HG03060 (cell line): ENCODE measurements at regions not wholly inside any gene's neighbourhood (a gene's known extent, or its start where the extent isn't known, plus 50 kb on each side); places are given as distances from the start of the nearest gene placed in this dataset.
"Not testable (repeated sequence)": the region's sequence is repeated elsewhere in the genome, so short reads cannot be mapped to it uniquely, and the experiment has no call there.

ENCODE experiments used
- ATAC-seq: cut with Tn5 transposase; IDR thresholded peaks from one replicate; pipeline ENCODE4 v1.9.1; 2021; ENCODE audit warnings: low read depth, moderate number of reproducible peaks; ENCODE audit not compliant: unreplicated experiment

DNA sequence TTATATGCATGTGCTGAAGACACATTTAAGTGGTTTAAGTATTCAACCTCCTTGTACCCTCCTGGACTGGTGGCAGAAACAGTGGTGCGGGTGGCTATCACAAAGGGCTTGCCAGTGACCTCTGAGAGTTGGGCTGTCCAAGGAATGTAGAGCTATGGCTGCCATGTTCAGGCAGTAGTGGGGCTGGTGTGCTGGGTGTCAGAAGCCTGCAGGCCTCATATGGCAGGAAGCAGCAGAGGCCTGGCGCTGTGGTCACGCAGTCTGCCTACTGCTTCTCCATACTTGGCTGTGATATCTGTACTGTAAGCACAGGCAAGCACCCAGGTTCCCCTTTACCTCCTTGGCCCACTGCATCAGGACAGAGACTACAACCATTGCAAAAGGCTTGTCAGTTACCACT is 870.0 kb downstream of the LRRIQ3 start:
- ATAC-seq, result no peak

- ATAC-seq, result no peak
Measured at GRCh38 chr1:73327180-73327793, 870.7 kb downstream of the LRRIQ3 start.

DNA sequence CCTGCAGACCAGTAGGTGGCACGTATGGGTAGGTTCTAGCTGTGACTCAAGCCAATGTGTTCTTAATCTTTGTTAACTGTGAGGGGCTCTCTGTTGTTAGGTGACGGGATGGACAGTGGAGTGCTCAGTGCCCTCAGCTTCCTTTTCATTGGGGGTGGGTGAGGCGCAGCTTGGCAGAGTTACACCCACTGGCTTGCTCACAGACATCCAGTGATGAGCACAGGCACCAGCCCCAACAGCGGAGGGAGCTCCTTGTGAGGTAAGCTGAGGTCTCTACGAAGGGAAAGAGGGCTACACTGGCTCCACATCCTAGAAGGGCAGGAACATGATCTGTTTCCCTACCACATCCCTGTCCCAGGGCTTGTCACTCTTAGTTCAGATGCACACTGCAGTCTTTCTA is 871.3 kb downstream of the LRRIQ3 start:
- ATAC-seq, result no peak

DNA sequence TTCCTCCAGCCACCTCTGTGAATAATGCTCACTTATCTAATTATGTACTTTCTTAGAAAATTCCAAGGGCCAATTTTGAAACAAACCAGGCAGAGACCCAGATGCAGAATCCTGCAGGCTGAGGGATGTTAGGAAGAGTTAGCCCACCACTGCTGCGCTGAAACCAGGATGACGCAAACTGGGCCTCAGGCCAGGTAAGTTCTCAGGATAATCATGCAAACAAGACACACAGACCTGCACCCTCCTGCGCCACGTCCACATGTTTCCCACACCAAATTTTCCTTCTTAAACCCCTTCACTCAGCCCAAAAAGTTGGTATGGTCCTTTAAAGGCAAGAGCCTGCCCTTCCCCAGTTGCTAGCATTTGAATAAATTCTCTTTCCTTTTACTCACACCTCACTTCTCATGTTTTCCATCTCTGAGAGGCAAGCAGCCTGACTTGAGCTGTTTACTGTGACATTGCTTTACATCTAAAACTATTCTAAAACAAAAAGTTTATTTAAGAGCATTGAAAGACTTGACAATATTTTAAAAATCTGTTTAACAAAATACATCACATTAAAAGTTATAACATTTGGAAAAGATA is 887.1 kb downstream of the LRRIQ3 start:
- no peak for ATAC-seq

GRCh38 chr1:73306899-73307555 is 890.9 kb downstream of the LRRIQ3 start:
- no peak for ATAC-seq

DNA sequence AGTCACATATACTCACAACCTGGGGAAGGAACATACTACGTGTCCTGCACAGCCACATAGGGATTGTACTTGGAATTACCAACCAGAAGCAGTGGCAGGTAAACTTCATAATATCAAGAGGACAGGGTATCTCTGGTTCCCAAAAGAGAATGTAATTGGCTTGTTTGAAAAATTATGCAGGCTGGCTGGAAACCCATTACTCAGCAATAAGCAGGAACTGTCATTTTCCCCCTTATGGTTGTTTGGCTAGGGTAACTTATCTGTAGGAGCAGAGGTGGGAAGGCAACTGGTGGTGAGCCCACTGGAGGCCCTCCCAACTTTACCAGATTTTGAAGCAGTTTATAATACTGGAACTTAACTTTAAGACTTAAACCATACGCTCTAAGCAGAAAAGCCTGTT is 924.1 kb downstream of the LRRIQ3 start:
- no peak for ATAC-seq

- ATAC-seq, result not testable (repeated sequence)
Measured at GRCh38 chr1:73245196-73245595, 952.8 kb downstream of the LRRIQ3 start.

DNA sequence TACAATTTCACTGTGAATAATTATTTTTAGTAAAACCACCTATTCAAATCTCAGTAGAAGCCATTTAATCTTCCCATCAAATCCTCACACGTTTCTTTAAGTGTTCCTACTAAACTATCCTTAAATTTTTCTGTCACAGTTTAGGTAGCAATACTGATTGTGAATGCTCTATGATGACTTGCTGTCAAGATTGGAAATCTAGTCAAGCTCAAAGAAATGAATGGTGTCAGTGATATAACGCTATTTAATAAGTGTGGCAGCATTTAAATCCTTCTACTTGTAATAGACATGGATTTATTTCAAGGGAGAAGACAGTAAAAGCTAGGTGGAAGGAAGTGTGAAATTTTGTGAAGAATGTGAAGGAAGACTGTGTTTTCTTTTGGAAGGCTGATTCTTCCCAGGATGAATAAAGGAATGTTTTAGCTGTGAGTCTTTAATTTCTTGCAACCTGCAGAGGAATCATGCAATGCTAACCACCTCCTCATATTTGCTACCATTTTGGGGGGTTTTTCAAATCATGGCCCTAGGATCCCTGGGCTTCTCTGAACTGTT is 936.7 kb upstream of the NEGR1 start:
- no peak for ATAC-seq

DNA sequence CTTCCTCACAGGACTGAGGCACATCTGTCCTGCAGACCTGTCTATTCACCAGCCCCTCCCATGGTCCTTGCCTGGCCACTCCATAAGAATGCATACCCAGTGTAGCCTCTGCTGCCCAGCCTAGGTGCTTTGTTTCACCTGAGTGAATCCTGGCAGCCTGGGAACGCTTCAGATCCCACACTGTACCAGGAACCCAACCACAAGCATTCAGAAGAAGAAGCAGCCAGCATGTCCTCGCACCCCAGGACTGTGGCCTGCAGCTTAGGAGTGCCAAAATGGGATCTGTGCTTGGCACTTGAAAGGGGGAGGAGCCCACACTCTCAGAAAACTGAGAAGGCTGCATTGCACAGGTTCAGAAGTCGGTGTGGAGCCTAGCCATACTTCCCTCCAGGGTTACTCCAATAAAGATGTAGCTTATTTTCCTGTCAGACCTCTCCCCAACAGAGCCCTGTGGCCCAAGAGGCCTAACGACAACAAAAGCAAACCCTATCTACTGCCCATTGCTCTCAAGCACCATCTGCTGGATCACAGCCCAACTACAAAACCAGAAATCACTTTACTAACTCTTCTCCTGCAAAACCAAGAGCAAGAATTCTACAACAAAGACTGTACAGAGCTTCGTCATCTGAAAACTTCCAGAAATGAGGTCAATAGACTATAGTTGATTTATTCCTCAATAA is 923.1 kb upstream of the NEGR1 start:
- ATAC-seq, result no peak

DNA sequence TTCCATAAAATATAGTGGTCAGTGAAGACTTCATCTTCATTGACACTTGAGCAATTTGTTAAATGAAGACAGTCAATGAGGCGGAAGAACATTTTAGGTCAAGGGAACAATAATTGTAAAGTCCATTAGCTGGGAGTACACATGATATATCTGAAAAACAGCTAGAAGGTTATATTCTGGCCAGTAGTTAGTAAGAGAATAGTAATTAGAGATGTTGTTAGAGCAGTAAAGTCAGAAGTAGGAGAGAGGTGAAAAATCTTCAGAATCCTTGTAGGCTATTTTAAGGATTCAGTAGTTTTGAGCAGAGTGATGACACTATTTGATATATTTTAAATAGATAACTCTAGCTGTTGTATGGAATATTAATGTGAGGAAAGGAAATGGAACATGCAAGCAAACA is 915.6 kb upstream of the NEGR1 start:
- ATAC-seq, result no peak

GRCh38 chr1:73194965-73195364 is 912.6 kb upstream of the NEGR1 start:
- ATAC-seq, result no peak

- not testable (repeated sequence) for ATAC-seq
Measured at GRCh38 chr1:73183581-73183980, 901.2 kb upstream of the NEGR1 start.

DNA sequence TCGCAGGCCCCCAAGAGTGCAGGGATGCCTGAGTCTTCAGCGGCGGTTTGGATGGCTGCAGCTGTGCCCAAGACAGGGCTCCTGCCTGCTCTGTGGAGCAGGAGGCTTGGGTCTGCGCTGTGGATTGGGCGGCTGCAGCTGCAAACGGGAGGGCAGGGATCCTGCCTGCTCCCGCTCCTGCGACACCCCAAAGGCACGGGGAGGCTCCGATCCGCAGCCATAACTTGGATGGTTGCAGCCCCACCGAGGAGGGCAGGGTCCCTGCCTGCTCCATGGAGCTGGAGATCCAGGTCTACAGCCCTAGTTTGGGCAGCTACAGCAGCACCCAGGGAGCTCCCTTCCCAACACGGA is 898.8 kb upstream of the NEGR1 start:
- no peak for ATAC-seq

DNA sequence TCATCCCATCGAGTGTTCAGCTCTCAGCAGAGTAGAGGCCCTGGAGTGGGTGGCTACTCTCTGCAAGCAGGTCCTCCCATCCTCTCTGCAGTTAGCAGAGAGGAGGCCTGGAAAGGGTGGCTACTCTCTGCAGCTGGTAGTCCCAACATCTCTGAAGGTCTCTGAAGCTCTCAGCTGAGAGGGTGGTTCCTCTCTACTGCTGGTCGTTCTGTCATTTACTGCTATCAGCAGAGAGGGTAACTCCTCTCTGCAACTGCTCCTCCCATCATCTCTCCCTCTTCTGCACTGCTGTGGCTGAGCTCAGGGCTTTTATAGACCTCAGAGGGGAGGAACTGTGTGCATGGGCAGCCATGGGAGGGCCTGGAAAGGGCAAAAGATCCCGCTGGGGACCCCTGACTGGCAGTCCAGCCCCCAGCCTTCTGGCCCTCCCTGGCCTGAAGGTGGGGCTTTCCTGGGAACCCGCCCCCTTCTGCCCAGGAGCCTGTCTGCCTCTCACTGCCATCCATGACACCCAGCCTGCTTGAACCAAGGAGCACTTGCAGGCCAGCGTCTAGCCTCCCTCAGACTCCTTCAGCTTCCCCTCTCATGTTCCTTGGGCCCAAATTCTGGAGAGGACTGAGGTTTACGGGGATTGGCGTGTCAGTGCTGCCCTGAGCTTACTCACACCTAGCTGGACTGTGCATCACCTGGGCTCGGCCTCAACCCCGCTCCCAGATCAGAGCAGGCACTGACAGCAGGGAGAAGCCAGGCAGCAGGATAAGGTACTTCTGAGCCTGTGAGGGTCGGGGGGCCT is 898.3 kb upstream of the NEGR1 start:
- ATAC-seq, result no peak

GRCh38 chr1:73176902-73177301 is 894.6 kb upstream of the NEGR1 start:
- no peak for ATAC-seq

- ATAC-seq, result no peak
Measured at GRCh38 chr1:73167009-73167657, 884.8 kb upstream of the NEGR1 start.

- ATAC-seq, result no peak
Measured at GRCh38 chr1:73162564-73162963, 880.2 kb upstream of the NEGR1 start.

DNA sequence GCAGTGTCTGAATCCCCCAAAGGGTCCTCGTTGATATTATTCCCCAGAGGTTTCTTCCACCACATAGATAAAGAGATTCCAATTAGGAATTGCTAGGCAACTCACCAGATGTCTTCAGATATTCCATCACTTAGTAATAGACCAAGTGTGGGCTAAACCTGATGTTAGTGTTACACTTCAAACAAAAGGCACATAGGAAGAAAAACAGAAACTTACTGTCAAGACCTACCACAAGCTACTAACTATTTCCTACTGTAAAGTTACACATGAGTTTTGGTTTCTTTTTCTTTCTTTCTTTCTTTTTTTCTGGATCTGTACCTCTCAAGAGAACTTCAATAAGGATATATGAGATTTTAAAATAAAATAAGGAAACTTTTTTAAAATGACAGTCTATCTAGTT is 879.1 kb upstream of the NEGR1 start:
- no peak for ATAC-seq

- no peak for ATAC-seq
Measured at GRCh38 chr1:73160759-73161158, 878.4 kb upstream of the NEGR1 start.

- no peak for ATAC-seq
Measured at GRCh38 chr1:73144311-73144710, 862.0 kb upstream of the NEGR1 start.
